GM12874 (cell line): ENCODE measurements at regions not wholly inside any gene's neighbourhood (a gene's known extent, or its start where the extent isn't known, plus 50 kb on each side); places are given as distances from the start of the nearest gene placed in this dataset.

Experiments
- TF ChIP-seq, protein P1 (sequence below): IDR thresholded peaks from 2 replicates; pipeline ENCODE4 v1.5.1; 2011; ENCODE audit warnings: low read depth, mild to moderate bottlenecking, control low read depth, low read length, moderate library complexity; ENCODE audit not compliant: insufficient read depth

DNA sequence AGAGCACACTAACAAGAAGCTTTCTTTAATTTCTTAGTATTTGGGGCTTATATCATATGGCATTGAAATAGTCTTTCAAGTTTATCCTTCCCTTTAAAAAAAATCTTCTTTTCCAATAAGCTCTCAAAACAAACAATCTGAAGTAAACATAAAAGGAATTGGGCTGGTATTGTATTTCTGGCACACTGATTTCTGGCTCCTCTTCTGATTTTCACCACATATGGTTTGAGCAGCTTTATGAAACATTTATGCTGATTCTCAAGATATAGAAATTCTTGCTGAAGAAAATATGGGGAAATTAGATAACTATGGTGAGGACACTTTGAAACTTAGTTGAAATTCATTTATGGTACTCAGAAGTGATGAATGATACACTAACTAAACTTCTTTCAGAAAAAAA lies 467.2 kb downstream of the TFAP2B start:
- TF ChIP-seq, protein P1, sequence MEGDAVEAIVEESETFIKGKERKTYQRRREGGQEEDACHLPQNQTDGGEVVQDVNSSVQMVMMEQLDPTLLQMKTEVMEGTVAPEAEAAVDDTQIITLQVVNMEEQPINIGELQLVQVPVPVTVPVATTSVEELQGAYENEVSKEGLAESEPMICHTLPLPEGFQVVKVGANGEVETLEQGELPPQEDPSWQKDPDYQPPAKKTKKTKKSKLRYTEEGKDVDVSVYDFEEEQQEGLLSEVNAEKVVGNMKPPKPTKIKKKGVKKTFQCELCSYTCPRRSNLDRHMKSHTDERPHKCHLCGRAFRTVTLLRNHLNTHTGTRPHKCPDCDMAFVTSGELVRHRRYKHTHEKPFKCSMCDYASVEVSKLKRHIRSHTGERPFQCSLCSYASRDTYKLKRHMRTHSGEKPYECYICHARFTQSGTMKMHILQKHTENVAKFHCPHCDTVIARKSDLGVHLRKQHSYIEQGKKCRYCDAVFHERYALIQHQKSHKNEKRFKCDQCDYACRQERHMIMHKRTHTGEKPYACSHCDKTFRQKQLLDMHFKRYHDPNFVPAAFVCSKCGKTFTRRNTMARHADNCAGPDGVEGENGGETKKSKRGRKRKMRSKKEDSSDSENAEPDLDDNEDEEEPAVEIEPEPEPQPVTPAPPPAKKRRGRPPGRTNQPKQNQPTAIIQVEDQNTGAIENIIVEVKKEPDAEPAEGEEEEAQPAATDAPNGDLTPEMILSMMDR = no peak

DNA sequence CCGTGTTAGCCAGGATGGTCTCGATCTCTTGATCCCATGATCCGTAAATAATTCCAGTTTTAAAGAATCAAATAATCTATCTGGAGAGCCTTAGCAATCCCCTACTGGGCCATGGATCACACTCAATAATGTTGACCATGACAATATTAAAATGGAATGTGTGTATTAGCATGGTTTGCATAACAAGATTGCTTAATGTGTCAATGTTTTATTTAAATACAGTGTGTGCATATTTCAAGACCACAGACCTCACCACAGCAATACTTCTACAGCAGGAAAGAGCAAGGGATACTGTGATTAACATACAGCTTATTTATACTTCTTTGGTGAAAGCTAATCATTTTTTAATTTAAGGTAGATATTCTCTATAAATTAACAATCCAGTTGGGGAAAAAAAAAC lies 470.4 kb downstream of the TFAP2B start:
- TF ChIP-seq, protein P1 = no peak

DNA sequence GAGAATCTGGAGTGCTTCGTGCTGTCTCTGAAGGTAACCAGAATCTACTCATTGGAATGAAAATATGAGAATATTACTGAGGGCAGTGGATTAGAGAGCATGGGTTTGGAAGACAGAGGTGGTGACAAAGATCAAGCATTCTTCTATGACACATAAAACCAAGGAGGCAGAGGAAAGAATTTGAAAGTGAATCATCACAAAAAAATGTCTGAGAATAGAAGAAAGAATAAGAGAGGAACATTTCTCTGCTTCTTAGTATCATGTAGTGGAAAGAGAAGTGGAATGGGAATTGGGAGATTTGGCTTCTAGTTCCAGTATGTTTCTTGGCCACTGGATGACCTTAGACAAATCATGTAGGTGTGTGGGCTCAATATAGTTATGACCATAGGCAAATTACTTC lies 474.0 kb downstream of the TFAP2B start:
- TF ChIP-seq, protein P1 = no peak

DNA sequence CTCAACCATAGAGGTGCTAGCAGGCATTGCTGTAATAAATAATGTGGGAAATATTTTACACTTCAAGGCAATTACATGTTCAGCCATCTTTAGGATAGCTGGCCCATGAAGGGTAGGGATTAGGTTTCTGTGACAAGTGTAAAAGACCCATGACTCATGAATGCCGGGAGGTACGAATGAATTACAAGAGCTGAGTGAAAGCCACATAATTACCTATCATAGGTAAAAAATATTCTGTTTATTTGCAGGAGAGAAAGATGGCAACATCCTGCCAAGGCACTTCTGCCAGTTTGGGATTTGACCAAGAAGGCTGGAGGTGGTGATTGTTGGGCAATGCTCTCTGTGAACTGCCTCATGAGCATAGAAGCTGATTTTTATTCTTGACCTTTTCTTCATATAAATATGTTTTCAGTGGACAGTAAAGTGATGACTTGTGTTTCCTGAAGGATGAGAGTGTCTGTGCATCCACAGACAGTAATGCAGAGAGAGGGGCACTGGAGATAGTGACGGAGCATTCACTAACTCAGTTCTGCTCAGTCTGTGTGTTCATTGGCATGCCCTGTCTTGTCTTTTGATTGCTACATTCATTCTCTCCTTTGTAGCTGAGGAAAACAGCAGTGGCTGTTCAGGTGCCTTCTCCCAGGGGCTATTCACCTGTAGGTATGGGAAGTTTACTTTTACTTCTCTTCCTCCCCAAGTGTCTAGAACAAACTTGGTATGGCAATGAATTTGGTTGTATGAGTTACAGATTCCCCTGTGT lies 481.1 kb downstream of the TFAP2B start:
- TF ChIP-seq, protein P1 = no peak

DNA sequence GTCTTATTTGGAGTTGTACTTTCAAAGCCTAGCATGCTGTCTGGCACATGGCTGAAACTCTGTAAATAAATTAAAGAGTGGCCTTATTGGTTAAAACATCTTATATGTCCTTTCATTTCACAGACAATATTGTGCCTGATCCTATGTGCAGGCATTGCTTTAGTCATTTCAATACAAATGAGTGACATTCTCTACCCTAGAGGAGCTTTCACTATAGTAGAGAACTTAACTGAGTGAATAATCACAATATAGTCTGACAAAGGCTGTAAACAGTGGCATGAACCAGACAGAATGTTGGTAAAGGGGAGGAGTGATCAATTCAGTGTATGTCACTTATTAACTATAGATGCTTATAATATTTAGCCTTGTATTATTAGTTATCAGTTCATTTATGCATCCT lies 481.8 kb downstream of the TFAP2B start:
- TF ChIP-seq, protein P1 = no peak

DNA sequence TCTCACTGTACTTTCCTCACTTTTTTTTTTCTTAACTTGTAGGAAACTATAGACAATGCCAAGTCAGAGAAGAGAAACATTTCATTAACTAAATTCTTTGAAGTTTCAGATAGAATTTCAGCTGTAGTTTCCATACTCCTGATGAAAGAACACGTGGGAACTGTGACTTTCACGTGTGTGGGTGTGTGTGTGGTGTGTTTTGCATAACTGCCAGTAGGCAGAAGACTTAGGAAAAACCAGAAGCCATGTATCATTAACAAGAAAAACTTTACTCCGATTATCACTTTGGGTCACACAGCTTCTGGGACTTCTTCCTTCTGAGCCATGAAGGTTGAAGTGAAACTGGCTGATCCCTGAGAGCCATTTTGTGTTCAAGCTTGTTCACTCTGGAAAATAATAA lies 483.3 kb downstream of the TFAP2B start:
- TF ChIP-seq, protein P1 = no peak

DNA sequence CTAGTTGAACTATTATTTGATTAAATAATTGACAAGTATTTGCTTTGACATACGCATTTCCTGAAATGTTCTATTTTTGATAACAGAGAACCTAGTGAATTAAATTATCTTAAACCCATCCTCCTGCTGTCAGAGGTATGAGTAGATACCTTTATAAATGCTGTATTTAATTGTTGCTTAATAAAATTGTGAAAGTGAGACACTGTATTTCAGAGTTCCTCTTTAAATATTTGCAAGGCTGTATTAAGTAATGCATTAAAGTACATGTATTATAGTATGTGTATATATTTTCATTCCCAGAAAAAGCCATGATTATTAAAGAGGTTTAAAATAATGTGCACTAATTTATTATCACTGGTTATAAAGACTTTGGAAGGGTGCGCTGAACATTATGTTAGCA lies 483.8 kb downstream of the TFAP2B start:
- TF ChIP-seq, protein P1 = no peak
